ENCODE measurements at regions not wholly inside any gene's neighbourhood (a gene's known extent, or its start where the extent isn't known, plus 50 kb on each side); places are given as distances from the start of the nearest gene placed in this dataset.

DNA sequence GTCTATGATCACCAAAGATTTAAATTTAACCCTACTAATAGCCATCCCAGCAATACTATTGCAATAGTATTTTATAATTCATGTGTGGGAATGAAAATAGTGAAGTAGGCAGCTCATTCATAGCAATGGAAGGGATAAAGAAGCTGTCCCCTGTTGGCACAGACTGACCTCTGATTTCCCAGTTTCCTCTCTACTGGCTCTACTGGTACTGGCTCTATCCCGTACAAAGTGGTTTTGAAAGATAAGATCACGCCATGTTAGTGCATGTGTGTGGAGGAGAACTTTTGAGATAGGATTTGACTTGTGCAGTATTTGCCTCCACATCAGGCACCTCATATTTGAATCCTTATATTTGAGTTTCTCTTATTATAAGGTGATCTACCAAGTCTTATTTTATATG is 227.3 kb upstream of the ADGRL2 start:
- Histone ChIP-seq H3K4me2 (ENCODE audit: low read length) (no peak overlapping the region), H3K79me2 (replicated peaks; ENCODE audit: insufficient read depth, low read length) (no peaks in the 10 kb centered on the region), H3K9me3 (ENCODE audit: low read length) (no peaks in the 10 kb centered on the region), H3K9me2 (ENCODE audit: insufficient read depth, low read length) (no peaks in the 10 kb centered on the region), H3K9ac (ENCODE audit: low read length) (no peak overlapping the region), H2AFZ (ENCODE audit: low read depth, low read length) (no peak overlapping the region), H3K27me3 (ENCODE audit: insufficient read depth, low read depth, low read length) (no peaks in the 10 kb centered on the region), H4K20me1 (ENCODE audit: insufficient read depth) (no peaks in the 10 kb centered on the region), H3F3A (ENCODE audit: insufficient read depth, low read length, poor library complexity, severe bottlenecking) (no peaks in the 10 kb centered on the region), H3K4me3 (ENCODE audit: low read length) (no peak overlapping the region), H3K27ac (ENCODE audit: low read length) (no peak overlapping the region), H3K36me3 (ENCODE audit: insufficient read depth, low read length) (no peaks in the 10 kb centered on the region)
- TF ChIP-seq RAD21 (conservative IDR thresholded peaks at IDR 0.05) (no peak), POLR2AphosphoS5 (IDR thresholded peaks at IDR 0.05) (no peak), EP300 (conservative IDR thresholded peaks at IDR 0.05; ENCODE audit: poor library complexity, severe bottlenecking) (no peak), SMC3 (conservative IDR thresholded peaks at IDR 0.05; ENCODE audit: poor library complexity) (no peak)
- TF ChIP-seq, protein P1, sequence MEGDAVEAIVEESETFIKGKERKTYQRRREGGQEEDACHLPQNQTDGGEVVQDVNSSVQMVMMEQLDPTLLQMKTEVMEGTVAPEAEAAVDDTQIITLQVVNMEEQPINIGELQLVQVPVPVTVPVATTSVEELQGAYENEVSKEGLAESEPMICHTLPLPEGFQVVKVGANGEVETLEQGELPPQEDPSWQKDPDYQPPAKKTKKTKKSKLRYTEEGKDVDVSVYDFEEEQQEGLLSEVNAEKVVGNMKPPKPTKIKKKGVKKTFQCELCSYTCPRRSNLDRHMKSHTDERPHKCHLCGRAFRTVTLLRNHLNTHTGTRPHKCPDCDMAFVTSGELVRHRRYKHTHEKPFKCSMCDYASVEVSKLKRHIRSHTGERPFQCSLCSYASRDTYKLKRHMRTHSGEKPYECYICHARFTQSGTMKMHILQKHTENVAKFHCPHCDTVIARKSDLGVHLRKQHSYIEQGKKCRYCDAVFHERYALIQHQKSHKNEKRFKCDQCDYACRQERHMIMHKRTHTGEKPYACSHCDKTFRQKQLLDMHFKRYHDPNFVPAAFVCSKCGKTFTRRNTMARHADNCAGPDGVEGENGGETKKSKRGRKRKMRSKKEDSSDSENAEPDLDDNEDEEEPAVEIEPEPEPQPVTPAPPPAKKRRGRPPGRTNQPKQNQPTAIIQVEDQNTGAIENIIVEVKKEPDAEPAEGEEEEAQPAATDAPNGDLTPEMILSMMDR (IDR thresholded peaks at IDR 0.05; ENCODE audit: poor library complexity, severe bottlenecking): no peak
- TF ChIP-seq, protein P2, sequence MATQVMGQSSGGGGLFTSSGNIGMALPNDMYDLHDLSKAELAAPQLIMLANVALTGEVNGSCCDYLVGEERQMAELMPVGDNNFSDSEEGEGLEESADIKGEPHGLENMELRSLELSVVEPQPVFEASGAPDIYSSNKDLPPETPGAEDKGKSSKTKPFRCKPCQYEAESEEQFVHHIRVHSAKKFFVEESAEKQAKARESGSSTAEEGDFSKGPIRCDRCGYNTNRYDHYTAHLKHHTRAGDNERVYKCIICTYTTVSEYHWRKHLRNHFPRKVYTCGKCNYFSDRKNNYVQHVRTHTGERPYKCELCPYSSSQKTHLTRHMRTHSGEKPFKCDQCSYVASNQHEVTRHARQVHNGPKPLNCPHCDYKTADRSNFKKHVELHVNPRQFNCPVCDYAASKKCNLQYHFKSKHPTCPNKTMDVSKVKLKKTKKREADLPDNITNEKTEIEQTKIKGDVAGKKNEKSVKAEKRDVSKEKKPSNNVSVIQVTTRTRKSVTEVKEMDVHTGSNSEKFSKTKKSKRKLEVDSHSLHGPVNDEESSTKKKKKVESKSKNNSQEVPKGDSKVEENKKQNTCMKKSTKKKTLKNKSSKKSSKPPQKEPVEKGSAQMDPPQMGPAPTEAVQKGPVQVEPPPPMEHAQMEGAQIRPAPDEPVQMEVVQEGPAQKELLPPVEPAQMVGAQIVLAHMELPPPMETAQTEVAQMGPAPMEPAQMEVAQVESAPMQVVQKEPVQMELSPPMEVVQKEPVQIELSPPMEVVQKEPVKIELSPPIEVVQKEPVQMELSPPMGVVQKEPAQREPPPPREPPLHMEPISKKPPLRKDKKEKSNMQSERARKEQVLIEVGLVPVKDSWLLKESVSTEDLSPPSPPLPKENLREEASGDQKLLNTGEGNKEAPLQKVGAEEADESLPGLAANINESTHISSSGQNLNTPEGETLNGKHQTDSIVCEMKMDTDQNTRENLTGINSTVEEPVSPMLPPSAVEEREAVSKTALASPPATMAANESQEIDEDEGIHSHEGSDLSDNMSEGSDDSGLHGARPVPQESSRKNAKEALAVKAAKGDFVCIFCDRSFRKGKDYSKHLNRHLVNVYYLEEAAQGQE (IDR thresholded peaks at IDR 0.05; ENCODE audit: borderline replicate concordance): no peak

DNA sequence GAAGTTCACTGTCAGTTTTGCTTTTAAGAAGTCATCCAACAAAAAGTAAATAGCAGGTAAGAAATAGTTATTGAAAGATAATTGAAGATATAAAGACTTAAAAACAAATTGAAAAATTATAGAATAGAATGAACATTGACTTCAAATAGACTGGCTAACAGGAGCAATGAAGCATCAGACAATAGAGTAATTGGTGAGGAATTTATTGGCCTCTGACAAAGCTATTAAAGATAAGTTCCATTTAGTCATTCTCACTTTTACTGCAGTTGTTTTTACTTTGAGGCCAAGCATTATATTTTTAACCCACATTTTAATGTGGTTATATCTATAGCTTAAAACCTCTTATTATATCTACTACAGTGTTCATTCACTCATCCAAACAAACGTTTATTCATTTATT is 228.8 kb upstream of the ADGRL2 start:
- Histone ChIP-seq H2AFZ (ENCODE audit: low read depth, low read length) (no peak overlapping the region), H3K4me2 (ENCODE audit: low read length) (no peak overlapping the region), H3K36me3 (ENCODE audit: insufficient read depth, low read length) (no peaks in the 10 kb centered on the region), H3K9me2 (ENCODE audit: insufficient read depth, low read length) (no peaks in the 10 kb centered on the region), H3K4me3 (ENCODE audit: low read length) (no peak overlapping the region), H4K20me1 (ENCODE audit: insufficient read depth) (no peaks in the 10 kb centered on the region), H3F3A (ENCODE audit: insufficient read depth, low read length, poor library complexity, severe bottlenecking) (no peaks in the 10 kb centered on the region), H3K9me3 (ENCODE audit: low read length) (no peaks in the 10 kb centered on the region), H3K27me3 (ENCODE audit: insufficient read depth, low read depth, low read length) (no peaks in the 10 kb centered on the region), H3K79me2 (replicated peaks; ENCODE audit: insufficient read depth, low read length) (no peaks in the 10 kb centered on the region), H3K27ac (ENCODE audit: low read length) (no peak overlapping the region), H3K9ac (ENCODE audit: low read length) (no peak overlapping the region)
- TF ChIP-seq, protein P1 (IDR thresholded peaks at IDR 0.05; ENCODE audit: poor library complexity, severe bottlenecking): no peak
- no peak for TF ChIP-seq MXI1 (conservative IDR thresholded peaks at IDR 0.05; ENCODE audit: poor library complexity, severe bottlenecking)
- TF ChIP-seq SMC3 (conservative IDR thresholded peaks at IDR 0.05; ENCODE audit: poor library complexity): no peak
- TF ChIP-seq, protein P2 (IDR thresholded peaks at IDR 0.05; ENCODE audit: borderline replicate concordance): no peak

Measured in neural cell (in vitro differentiated cells).